Skeletal muscle tissue (tissue), 3 donors: ENCODE measurements at regions not wholly inside any gene's neighbourhood (a gene's known extent, or its start where the extent isn't known, plus 50 kb on each side); places are given as distances from the start of the nearest gene placed in this dataset.

Source experiments
- H3K27ac ChIP-seq: one replicate; pipeline ENCODE4 v1.7.0; 2013; ENCODE audit warnings: mild to moderate bottlenecking, low read depth, low read length, inconsistent platforms
- H3K27me3 ChIP-seq, 3 donors: one replicate each; pipeline ENCODE4 v1.7.0; 2013; ENCODE audit warnings: low read length in 3 of 3; ENCODE audit not compliant: control insufficient read depth in 3 of 3, insufficient read depth in 3 of 3
- H3K36me3 ChIP-seq, 3 donors: one replicate each; pipeline ENCODE4 v1.7.0; 2013; ENCODE audit warnings: low read length in 3 of 3; ENCODE audit not compliant: control insufficient read depth in 3 of 3, insufficient read depth in 3 of 3
- H3K4me1 ChIP-seq, 3 donors: one replicate each; pipeline ENCODE4 v1.7.0; 2013; ENCODE audit warnings: low read length in 3 of 3, mild to moderate bottlenecking in 3 of 3; ENCODE audit not compliant: control insufficient read depth in 3 of 3, insufficient read depth in 3 of 3
- H3K4me3 ChIP-seq, 3 donors: one replicate each; pipeline ENCODE4 v1.7.0; 2013; ENCODE audit warnings: low read length in 3 of 3
- H3K9ac ChIP-seq, 3 donors: one replicate each; pipeline ENCODE4 v1.7.0; 2013; ENCODE audit warnings: low read length in 3 of 3, mild to moderate bottlenecking in 3 of 3, moderate library complexity in 2 of 3, low read depth in 1 of 3
- H3K9me3 ChIP-seq, 3 donors: one replicate each; pipeline ENCODE4 v1.7.0; 2013; ENCODE audit warnings: low read length in 3 of 3; ENCODE audit not compliant: control insufficient read depth in 3 of 3
- donor health status: Osteomylitis.

- Histone ChIP-seq H3K9ac (no peak overlapping the region), H3K4me1 (no peaks in the 10 kb centered on the region), H3K9me3 (no peaks in the 10 kb centered on the region)
These were observed 90.6 kb upstream of the ST6GAL2 start for GRCh38 chr2:106976548-106976947.

GRCh38 chr2:106977717-106978116 is 91.8 kb upstream of the ST6GAL2 start:
- Histone ChIP-seq H3K9me3 (no peaks in the 10 kb centered on the region), H3K4me1 (no peaks in the 10 kb centered on the region), H3K27ac (no peak overlapping the region), H3K36me3 (no peaks in the 10 kb centered on the region), H3K4me3 (no peak overlapping the region), H3K27me3 (no peaks in the 10 kb centered on the region), H3K9ac (no peak overlapping the region)

More at GRCh38 chr2:106976548-106976947, 90.6 kb upstream of the ST6GAL2 start:
- Histone ChIP-seq H3K27me3 (no peaks in the 10 kb centered on the region), H3K27ac (no peak overlapping the region), H3K4me3 (no peak overlapping the region), H3K36me3 (no peaks in the 10 kb centered on the region)

GRCh38 chr2:106978647-106979046 is 92.7 kb upstream of the ST6GAL2 start:
- no peaks in the 10 kb centered on the region for H3K9me3 ChIP-seq
- H3K27ac ChIP-seq, result no peak overlapping the region

GRCh38 chr2:106981491-106981890 is 95.5 kb upstream of the ST6GAL2 start:
- H3K36me3 ChIP-seq, result no peaks in the 10 kb centered on the region
- H3K9ac ChIP-seq, result no peak overlapping the region
- no peaks in the 10 kb centered on the region for H3K27me3 ChIP-seq
- H3K27ac ChIP-seq, result no peak overlapping the region
- no peaks in the 10 kb centered on the region for H3K9me3 ChIP-seq
- no peaks in the 10 kb centered on the region for H3K4me1 ChIP-seq
- H3K4me3 ChIP-seq, result no peak overlapping the region

More at GRCh38 chr2:106978647-106979046, 92.7 kb upstream of the ST6GAL2 start:
- H3K9ac ChIP-seq, result no peak overlapping the region
- no peak overlapping the region for H3K4me3 ChIP-seq
- no peaks in the 10 kb centered on the region for H3K27me3 ChIP-seq
- no peaks in the 10 kb centered on the region for H3K4me1 ChIP-seq
- no peaks in the 10 kb centered on the region for H3K36me3 ChIP-seq

- Histone ChIP-seq H3K9me3 (no peaks in the 10 kb centered on the region), H3K4me3 (no peak overlapping the region), H3K27ac (no peak overlapping the region), H3K4me1 (no peaks in the 10 kb centered on the region), H3K9ac (no peak overlapping the region), H3K27me3 (no peaks in the 10 kb centered on the region), H3K36me3 (no peaks in the 10 kb centered on the region)
These were observed 96.4 kb upstream of the ST6GAL2 start for GRCh38 chr2:106982350-106982749.

- no peak overlapping the region for H3K27ac ChIP-seq
- H3K27me3 ChIP-seq, result no peaks in the 10 kb centered on the region
- H3K4me1 ChIP-seq, result no peaks in the 10 kb centered on the region
- H3K9ac ChIP-seq, result no peak overlapping the region
- no peak overlapping the region for H3K4me3 ChIP-seq
- no peaks in the 10 kb centered on the region for H3K36me3 ChIP-seq
- no peaks in the 10 kb centered on the region for H3K9me3 ChIP-seq
These were observed 97.3 kb upstream of the ST6GAL2 start for GRCh38 chr2:106983305-106983704.

GRCh38 chr2:106988361-106988760 is 102.4 kb upstream of the ST6GAL2 start:
- H3K9me3 ChIP-seq, result no peaks in the 10 kb centered on the region
- no peaks in the 10 kb centered on the region for H3K36me3 ChIP-seq
- peaks cover 0 to 7% (median 0%) of the 10 kb centered on the region in 3 donors for H3K4me1 ChIP-seq
- no peaks in the 10 kb centered on the region for H3K27me3 ChIP-seq
- no peak overlapping the region for H3K9ac ChIP-seq
- H3K4me3 ChIP-seq, result no peak overlapping the region
- no peak overlapping the region for H3K27ac ChIP-seq

GRCh38 chr2:106990297-106990696 is 104.3 kb upstream of the ST6GAL2 start:
- H3K36me3 ChIP-seq, result no peaks in the 10 kb centered on the region
- H3K4me3 ChIP-seq, result no peak overlapping the region
- peak overlapping the region; percentile 48 for H3K27ac ChIP-seq
- H3K9me3 ChIP-seq, result no peaks in the 10 kb centered on the region
- no peak overlapping the region for H3K9ac ChIP-seq
- no peaks in the 10 kb centered on the region for H3K27me3 ChIP-seq
- peaks cover under 1 to 12% (median 2%) of the 10 kb centered on the region in 3 donors for H3K4me1 ChIP-seq

- Histone ChIP-seq H3K27ac (no peak overlapping the region), H3K4me1 (peaks cover 14 to 27% (median 15%) of the 10 kb centered on the region in 3 donors), H3K4me3 (no peak overlapping the region), H3K36me3 (no peaks in the 10 kb centered on the region), H3K27me3 (no peaks in the 10 kb centered on the region), H3K9ac (no peak overlapping the region), H3K9me3 (no peaks in the 10 kb centered on the region)
These were observed 105.9 kb upstream of the ST6GAL2 start for GRCh38 chr2:106991866-106992265.

- H3K27ac ChIP-seq, result peak overlapping the region; percentile 94
- H3K36me3 ChIP-seq, result no peaks in the 10 kb centered on the region
- peak overlapping the region in 2 of 3 donors; percentile 61 to 82 for H3K9ac ChIP-seq
- H3K4me1 ChIP-seq, result peaks cover 15 to 31% (median 20%) of the 10 kb centered on the region in 3 donors
- no peaks in the 10 kb centered on the region for H3K27me3 ChIP-seq
- H3K4me3 ChIP-seq, result peak overlapping the region in 2 of 3 donors; percentile 71 to 73
- no peaks in the 10 kb centered on the region for H3K9me3 ChIP-seq
These were observed 109.6 kb upstream of the ST6GAL2 start for GRCh38 chr2:106995556-106995955.
